ENCODE measurements at regions not wholly inside any gene's neighbourhood (a gene's known extent, or its start where the extent isn't known, plus 50 kb on each side); places are given as distances from the start of the nearest gene placed in this dataset.

DNA sequence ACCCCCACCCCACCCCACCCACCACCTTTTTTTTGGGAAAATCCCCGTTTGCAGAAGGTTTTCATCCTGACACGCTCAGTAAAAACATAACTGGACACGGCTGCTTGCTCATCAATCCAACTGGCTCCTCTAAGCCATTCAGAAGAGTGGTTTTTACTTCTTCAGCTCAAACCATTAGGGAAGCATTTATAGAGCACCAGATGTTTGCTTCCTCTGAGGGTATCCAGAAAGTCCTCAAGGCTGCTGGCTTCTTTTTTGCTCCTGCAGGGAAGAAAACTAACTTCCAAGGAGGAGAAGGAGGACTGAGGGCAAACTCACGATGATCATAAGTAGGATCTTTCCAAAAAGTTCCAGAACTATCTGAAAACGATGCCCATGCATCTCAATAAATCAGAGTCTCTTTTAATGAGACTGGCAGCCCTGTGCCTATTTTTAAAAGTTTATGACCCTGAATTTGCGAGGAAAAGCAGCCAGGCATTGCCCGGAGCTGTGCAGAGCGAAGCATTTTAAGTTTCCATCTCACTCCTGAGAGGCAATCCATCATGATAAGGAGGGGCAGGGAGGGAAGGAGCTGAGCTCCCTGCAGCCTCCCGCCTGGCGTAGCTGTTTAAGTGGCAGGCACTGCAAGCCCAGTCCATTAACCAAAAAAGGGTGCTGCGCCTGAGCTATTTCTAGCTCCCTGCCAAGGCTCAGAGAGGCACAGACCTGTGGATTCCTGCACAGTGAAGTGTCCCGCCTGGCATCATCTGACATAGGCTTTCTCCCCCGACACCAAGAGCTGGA lies 146.3 kb upstream of the FOXF1 start:
- Histone ChIP-seq H3K27ac (no peak overlapping the region), H3K4me3 (no peak overlapping the region), H3K36me3 (no peaks in the 10 kb centered on the region), H3K27me3 (peaks cover 0 to 10% of the 10 kb centered on the region in 2 donors), H3K4me1 (no peaks in the 10 kb centered on the region), H3K9me3 (no peaks in the 10 kb centered on the region)
- 41 to 43% methylated on average over 13 of the region's 13 CpGs for WGBS, 2 donors
- DNase-seq (ENCODE audit: low spot score in 2 of 2): no peak
- TF ChIP-seq POLR2A (IDR thresholded peaks at IDR 0.05) (no peak), EP300 (IDR thresholded peaks at IDR 0.05) (no peak)

DNA sequence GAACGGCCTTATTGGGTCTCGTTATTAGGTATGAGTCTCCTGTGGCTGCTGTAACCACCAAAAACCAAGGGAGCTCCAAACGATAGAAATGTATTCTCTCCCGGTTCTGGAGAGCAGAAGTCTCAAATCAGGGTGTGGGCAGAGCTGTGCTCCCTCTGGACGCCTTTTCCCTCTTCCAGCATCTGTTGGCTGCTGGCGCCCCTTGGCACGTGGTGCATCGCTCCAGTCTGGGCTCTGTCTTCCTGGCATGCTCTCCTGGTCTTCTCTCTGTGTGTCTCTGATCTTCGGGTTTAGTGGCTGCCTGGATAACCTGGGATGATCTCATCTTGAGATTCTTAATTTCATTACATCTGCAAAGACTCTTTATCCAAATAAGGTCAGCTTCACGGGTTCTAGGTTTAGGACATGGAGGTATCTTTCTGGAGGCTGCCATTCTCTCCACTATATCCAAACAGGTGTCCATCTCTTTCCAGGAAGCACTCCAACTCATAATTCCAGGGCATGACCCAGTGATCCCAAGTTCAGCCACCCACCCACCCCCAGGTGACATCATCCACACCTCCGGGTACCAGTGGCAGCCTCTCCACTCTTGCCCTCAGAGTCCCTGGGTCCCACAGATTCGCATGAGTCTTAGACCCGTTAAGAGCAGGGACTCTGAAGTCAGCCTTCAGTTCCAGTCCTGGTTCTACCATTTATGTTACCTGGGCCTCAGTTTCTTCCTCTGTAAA lies 145.5 kb upstream of the FOXF1 start:
- Histone ChIP-seq H3K27ac (no peak overlapping the region), H3K4me1 (no peaks in the 10 kb centered on the region), H3K27me3 (peaks cover 0 to 10% of the 10 kb centered on the region in 2 donors)

DNA sequence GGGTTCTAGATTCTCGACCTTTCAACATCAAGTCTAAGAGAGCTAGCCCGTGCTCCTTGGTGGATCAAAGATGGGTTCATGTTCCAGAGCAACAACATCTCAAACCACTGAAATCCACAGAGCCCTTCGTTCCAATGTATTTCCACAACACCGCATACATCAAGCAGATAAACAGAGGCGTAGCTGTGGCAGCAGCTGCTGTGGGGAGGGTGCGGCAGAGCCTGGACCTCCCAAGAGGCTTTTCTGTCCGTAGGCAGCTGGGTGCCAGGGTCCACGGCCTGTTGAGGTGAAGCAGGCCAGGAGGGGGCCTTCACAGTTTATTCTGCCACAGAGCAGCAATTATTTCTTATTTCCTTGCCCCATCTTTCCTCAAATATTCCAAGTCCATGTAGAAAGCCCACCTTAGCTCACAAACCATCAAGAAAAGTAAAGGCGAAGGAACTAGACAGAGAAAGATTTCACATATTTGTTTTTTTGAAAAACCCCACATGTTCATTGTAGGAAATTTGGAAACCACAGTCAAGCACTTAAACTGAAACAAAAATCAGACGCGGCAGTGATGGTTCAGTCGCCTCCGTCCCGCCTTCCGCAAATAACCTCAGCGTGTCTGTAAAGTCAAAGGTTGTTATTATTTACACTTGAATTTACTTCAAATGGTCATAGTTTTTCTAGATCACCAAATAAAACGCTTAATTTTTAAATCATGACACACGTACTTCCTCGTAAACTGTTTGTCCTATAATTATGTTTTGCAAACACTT lies 144.6 kb upstream of the FOXF1 start:
- TF ChIP-seq EP300 (IDR thresholded peaks at IDR 0.05): no peak
- TF ChIP-seq, protein P1, sequence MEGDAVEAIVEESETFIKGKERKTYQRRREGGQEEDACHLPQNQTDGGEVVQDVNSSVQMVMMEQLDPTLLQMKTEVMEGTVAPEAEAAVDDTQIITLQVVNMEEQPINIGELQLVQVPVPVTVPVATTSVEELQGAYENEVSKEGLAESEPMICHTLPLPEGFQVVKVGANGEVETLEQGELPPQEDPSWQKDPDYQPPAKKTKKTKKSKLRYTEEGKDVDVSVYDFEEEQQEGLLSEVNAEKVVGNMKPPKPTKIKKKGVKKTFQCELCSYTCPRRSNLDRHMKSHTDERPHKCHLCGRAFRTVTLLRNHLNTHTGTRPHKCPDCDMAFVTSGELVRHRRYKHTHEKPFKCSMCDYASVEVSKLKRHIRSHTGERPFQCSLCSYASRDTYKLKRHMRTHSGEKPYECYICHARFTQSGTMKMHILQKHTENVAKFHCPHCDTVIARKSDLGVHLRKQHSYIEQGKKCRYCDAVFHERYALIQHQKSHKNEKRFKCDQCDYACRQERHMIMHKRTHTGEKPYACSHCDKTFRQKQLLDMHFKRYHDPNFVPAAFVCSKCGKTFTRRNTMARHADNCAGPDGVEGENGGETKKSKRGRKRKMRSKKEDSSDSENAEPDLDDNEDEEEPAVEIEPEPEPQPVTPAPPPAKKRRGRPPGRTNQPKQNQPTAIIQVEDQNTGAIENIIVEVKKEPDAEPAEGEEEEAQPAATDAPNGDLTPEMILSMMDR (IDR thresholded peaks at IDR 0.05): no peak
- no peak for TF ChIP-seq POLR2A (IDR thresholded peaks at IDR 0.05)
- Histone ChIP-seq H3K27ac (no peak overlapping the region), H3K4me1 (no peaks in the 10 kb centered on the region), H3K36me3 (no peaks in the 10 kb centered on the region), H3K4me3 (no peak overlapping the region), H3K27me3 (peaks cover 0 to 10% of the 10 kb centered on the region in 2 donors), H3K9me3 (no peaks in the 10 kb centered on the region)
- no peak for DNase-seq (ENCODE audit: low spot score in 2 of 2)
- 79 to 84% methylated on average over 19 of the region's 19 CpGs for WGBS, 2 donors

More for the DNA sequence above, 145.5 kb upstream of the FOXF1 start:
- TF ChIP-seq, protein P1 (IDR thresholded peaks at IDR 0.05): no peak
- TF ChIP-seq POLR2A (IDR thresholded peaks at IDR 0.05) (no peak), EP300 (IDR thresholded peaks at IDR 0.05) (no peak)
- Histone ChIP-seq H3K4me3 (no peak overlapping the region), H3K9me3 (no peaks in the 10 kb centered on the region), H3K36me3 (no peaks in the 10 kb centered on the region)
- DNase-seq (ENCODE audit: low spot score in 2 of 2): no peak
- 83 to 87% methylated on average over 13 of the region's 13 CpGs for WGBS, 2 donors

DNA sequence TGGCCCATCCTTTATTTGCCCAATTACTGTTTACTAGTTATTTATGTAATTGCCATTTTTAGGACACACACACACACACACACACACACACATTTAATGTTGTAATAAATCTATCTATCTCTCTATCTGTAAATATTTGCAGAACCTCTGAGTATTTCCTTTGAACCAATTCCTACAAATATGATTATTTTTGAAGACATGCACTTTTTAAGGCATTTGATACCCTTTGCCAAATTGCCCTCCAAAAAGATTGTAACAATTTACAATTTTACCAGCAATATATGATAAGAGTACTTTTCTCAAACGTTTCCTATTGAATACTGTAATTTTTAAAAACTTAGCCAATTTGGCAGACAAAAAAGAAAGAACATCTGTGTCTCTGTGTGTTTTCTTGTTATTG lies 143.8 kb upstream of the FOXF1 start:
- 15 to 19% methylated on average over 1 of the region's 1 CpG for WGBS, 2 donors
- DNase-seq (ENCODE audit: low spot score in 2 of 2): no peak
- no peak overlapping the region for H3K4me3 ChIP-seq
- no peaks in the 10 kb centered on the region for H3K4me1 ChIP-seq
- no peak overlapping the region for H3K27ac ChIP-seq
- H3K36me3 ChIP-seq: no peaks in the 10 kb centered on the region
- H3K9me3 ChIP-seq: no peaks in the 10 kb centered on the region
- TF ChIP-seq, protein P1 (IDR thresholded peaks at IDR 0.05): no peak
- TF ChIP-seq EP300 (IDR thresholded peaks at IDR 0.05) (no peak), POLR2A (IDR thresholded peaks at IDR 0.05) (no peak)
- H3K27me3 ChIP-seq: peaks cover 0 to 18% of the 10 kb centered on the region in 2 donors

DNA sequence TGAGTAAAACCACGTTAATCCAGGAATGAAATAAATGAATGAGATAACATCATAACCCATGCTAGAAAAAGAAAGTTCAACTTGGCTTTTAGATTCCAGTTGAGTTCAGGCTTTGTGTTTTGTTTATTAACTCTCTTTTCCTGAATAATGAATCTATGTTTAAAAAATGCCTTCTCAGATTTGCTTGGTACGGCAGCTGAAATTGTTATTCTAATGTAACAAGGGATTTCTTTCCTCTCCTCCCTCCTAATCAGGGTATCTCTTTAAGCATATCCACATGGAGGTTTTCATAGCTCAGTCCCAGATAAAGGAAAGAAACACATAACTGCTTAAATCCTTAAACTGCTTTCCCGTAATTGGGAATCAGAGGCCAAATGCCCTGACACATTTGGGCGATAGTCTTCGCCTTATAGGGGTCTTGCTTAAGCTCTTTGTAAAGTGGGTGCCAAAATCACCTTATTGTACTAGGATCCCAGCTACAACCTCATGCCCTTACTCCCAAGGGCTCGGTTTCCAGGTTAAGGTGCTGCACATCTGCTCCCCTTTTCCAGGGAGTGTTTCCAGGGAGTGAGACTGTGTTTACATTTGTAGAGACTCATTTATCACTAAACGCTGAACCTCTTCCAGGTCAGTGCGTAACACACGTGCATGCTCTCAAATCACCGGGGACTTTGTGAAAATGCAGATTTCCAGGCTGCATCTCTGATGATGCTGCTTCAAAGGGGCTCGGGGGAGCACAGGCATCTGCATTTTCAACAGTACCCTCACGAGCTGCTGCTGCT lies 142.8 kb upstream of the FOXF1 start:
- 51 to 55% methylated on average over 12 of the region's 12 CpGs for WGBS, 2 donors
- Histone ChIP-seq H3K4me1 (no peaks in the 10 kb centered on the region), H3K4me3 (no peak overlapping the region), H3K27me3 (peaks cover 0 to 27% of the 10 kb centered on the region in 2 donors), H3K27ac (no peak overlapping the region), H3K9me3 (no peaks in the 10 kb centered on the region), H3K36me3 (no peaks in the 10 kb centered on the region)
- no peak for DNase-seq (ENCODE audit: low spot score in 2 of 2)
- no peak for TF ChIP-seq POLR2A (IDR thresholded peaks at IDR 0.05)
- no peak for TF ChIP-seq EP300 (IDR thresholded peaks at IDR 0.05)
- TF ChIP-seq, protein P1 (IDR thresholded peaks at IDR 0.05): no peak

Measured in tibial nerve (tissue), 4 donors.